IMR-90 (cell line): ENCODE measurements at regions not wholly inside any gene's neighbourhood (a gene's known extent, or its start where the extent isn't known, plus 50 kb on each side); places are given as distances from the start of the nearest gene placed in this dataset.

Experiments used
- ATAC-seq: fragments of 200-7000 bp; cut with Tn5 transposase; 2 replicates; pipeline ENCODE4 v1.9.1; 2020; ENCODE audit warnings: low read depth, mild to moderate bottlenecking, moderate library complexity
- BruUV-seq: library from RNA; stranded (reverse); fragments of 400-500 nt; replicated peaks from 2 replicates; lab custom pipeline; 2021; lab: Mats Ljungman, UMichigan
- CTCF ChIA-PET: fragments of 300-600 bp; formaldehyde crosslinking; extraction: SDS; loops from one replicate; lab custom pipeline; 2021; ENCODE audit warnings: antibody characterized with exemption; lab: Yijun Ruan, JAX
- POLR2A ChIA-PET: fragments of 300-600 bp; sonication (Branson Sonifier 250); formaldehyde crosslinking; loops from one replicate; lab custom pipeline; 2022; ENCODE audit warnings: antibody characterized with exemption; ENCODE audit not compliant: unreplicated experiment; lab: Charles Lee
- DNase-seq: peaks from one replicate; pipeline ENCODE4 v3.0.0; 2013
- H2AFZ ChIP-seq: replicated peaks from 2 replicates; pipeline ENCODE3; 2013; ENCODE audit warnings: low read length, mild to moderate bottlenecking; ENCODE audit not compliant: poor library complexity
- H2AK5ac ChIP-seq: 2 replicates; pipeline ENCODE4 v1.6.1; 2013; ENCODE audit warnings: low read depth, low read length, inconsistent platforms
- H2AK9ac ChIP-seq: replicated peaks from 2 replicates; pipeline ENCODE3; 2013; ENCODE audit warnings: mild to moderate bottlenecking, low read depth, low read length, moderate library complexity; ENCODE audit not compliant: poor library complexity
- H2BK120ac ChIP-seq: 2 replicates; pipeline ENCODE4 v1.6.1; 2013; ENCODE audit warnings: low read depth, low read length, inconsistent platforms
- H2BK15ac ChIP-seq: 3 replicates; pipeline ENCODE4 v1.6.1; 2013; ENCODE audit warnings: low read depth, low read length, inconsistent platforms
- H2BK20ac ChIP-seq: 2 replicates; pipeline ENCODE4 v1.6.1; 2013; ENCODE audit warnings: low read depth, mild to moderate bottlenecking, inconsistent platforms, low read length, moderate library complexity
- H2BK5ac ChIP-seq: 2 replicates; pipeline ENCODE4 v1.6.1; 2013; ENCODE audit warnings: mild to moderate bottlenecking, low read depth, low read length, inconsistent platforms; ENCODE audit not compliant: poor library complexity, severe bottlenecking
- H3K14ac ChIP-seq: replicated peaks from 2 replicates; pipeline ENCODE4 v1.6.1; 2013; ENCODE audit warnings: low read depth, low read length, inconsistent platforms
- H3K18ac ChIP-seq: 2 replicates; pipeline ENCODE4 v1.6.1; 2013; ENCODE audit warnings: low read depth, low read length, control low read depth
- H3K23ac ChIP-seq: 2 replicates; pipeline ENCODE4 v1.6.1; 2013; ENCODE audit warnings: low read depth, low read length, inconsistent platforms
- H3K27ac ChIP-seq: 2 replicates; pipeline ENCODE4 v1.5.1; 2013; ENCODE audit warnings: mild to moderate bottlenecking, control low read depth, low read length; ENCODE audit not compliant: insufficient read depth
- H3K27me3 ChIP-seq: 2 replicates; pipeline ENCODE4 v1.6.1; 2013; ENCODE audit warnings: low read length; ENCODE audit not compliant: control insufficient read depth, insufficient read depth
- H3K36me3 ChIP-seq: 2 replicates; pipeline ENCODE4 v1.6.1; 2013; ENCODE audit warnings: low read length, mixed read lengths; ENCODE audit not compliant: control insufficient read depth, insufficient read depth
- H3K4ac ChIP-seq: 2 replicates; pipeline ENCODE4 v1.6.1; 2013; ENCODE audit warnings: low read depth, low read length, inconsistent platforms
- H3K4me1 ChIP-seq: 2 replicates; pipeline ENCODE4 v1.6.1; 2013; ENCODE audit warnings: low read length, mixed read lengths; ENCODE audit not compliant: control insufficient read depth, insufficient read depth
- H3K4me2 ChIP-seq: 2 replicates; pipeline ENCODE4 v1.6.1; 2013; ENCODE audit warnings: low read depth, mild to moderate bottlenecking, control low read depth, low read length, moderate library complexity
- H3K4me3 ChIP-seq: 2 replicates; pipeline ENCODE4 v1.5.1; 2013; ENCODE audit warnings: low read depth, mild to moderate bottlenecking, control low read depth, low read length, moderate library complexity; ENCODE audit not compliant: insufficient read depth
- H3K56ac ChIP-seq: 2 replicates; pipeline ENCODE4 v1.6.1; 2013; ENCODE audit warnings: low read length, inconsistent platforms; ENCODE audit not compliant: insufficient read depth; ENCODE audit errors: extremely low read depth
- H3K79me1 ChIP-seq, 2 experiments: 2 replicates each; pipeline ENCODE4 v1.6.1; 2013; ENCODE audit warnings: low read length in 2 of 2, inconsistent platforms in 1 of 2, low read depth in 1 of 2
- H3K9ac ChIP-seq: 2 replicates; pipeline ENCODE4 v1.6.1; 2013; ENCODE audit warnings: low read depth, low read length, control low read depth
- H3K9me1 ChIP-seq: 2 replicates; pipeline ENCODE4 v1.6.1; 2013; ENCODE audit warnings: low read length, inconsistent platforms; ENCODE audit not compliant: insufficient read depth
- H3K9me3 ChIP-seq: 2 replicates; pipeline ENCODE4 v1.6.1; 2013; ENCODE audit warnings: low read length; ENCODE audit not compliant: control insufficient read depth, insufficient read depth
- H4K20me1 ChIP-seq: 2 replicates; pipeline ENCODE4 v1.6.1; 2013; ENCODE audit warnings: low read length, inconsistent platforms; ENCODE audit not compliant: insufficient read depth
- H4K5ac ChIP-seq: 2 replicates; pipeline ENCODE4 v1.6.1; 2013; ENCODE audit warnings: mild to moderate bottlenecking, low read depth, low read length, control low read depth
- H4K8ac ChIP-seq, 2 experiments: 2 replicates each; pipeline ENCODE4 v1.6.1; 2013; ENCODE audit warnings: low read depth in 2 of 2, low read length in 2 of 2, control low read depth in 1 of 2, inconsistent platforms in 1 of 2
- H4K91ac ChIP-seq: 2 replicates; pipeline ENCODE4 v1.6.1; 2013; ENCODE audit warnings: low read depth, low read length, inconsistent platforms; ENCODE audit not compliant: insufficient read depth
- BHLHE40 ChIP-seq: fragments of 150-350 bp; IDR thresholded peaks from 2 replicates; pipeline ENCODE4 v1.6.1; 2016; ENCODE audit warnings: mild to moderate bottlenecking, low read depth, low read length
- CEBPB ChIP-seq: IDR thresholded peaks from 2 replicates; pipeline ENCODE4 v1.6.1; 2012; ENCODE audit warnings: low read depth, low read length, improper control_type of control experiment
- CHD1 ChIP-seq: IDR thresholded peaks from 2 replicates; pipeline ENCODE4 v1.6.1; 2012; ENCODE audit warnings: low read depth, low read length, improper control_type of control experiment
- CTCF ChIP-seq: conservative IDR thresholded peaks from 2 replicates; pipeline ENCODE4 v1.5.1; 2012; ENCODE audit warnings: mild to moderate bottlenecking, low read depth, low read length, improper control_type of control experiment
- ELK1 ChIP-seq: fragments of 150-350 bp; IDR thresholded peaks from 2 replicates; pipeline ENCODE4 v1.6.1; 2016; ENCODE audit warnings: low read depth, mild to moderate bottlenecking, low read length, moderate library complexity, borderline replicate concordance
- FOS ChIP-seq: fragments of 150-350 bp; IDR thresholded peaks from 2 replicates; pipeline ENCODE4 v1.6.1; 2016; ENCODE audit warnings: low read depth, low read length
- MAFK ChIP-seq: IDR thresholded peaks from 2 replicates; pipeline ENCODE4 v1.6.1; 2012; ENCODE audit warnings: low read depth, low read length, improper control_type of control experiment
- MAZ ChIP-seq: IDR thresholded peaks from 2 replicates; pipeline ENCODE4 v1.6.1; 2012; ENCODE audit warnings: low read depth, mild to moderate bottlenecking, low read length, improper control_type of control experiment, moderate library complexity, borderline replicate concordance
- MXI1 ChIP-seq: IDR thresholded peaks from 2 replicates; pipeline ENCODE4 v1.6.1; 2012; ENCODE audit warnings: low read depth, mild to moderate bottlenecking, low read length, moderate library complexity, borderline replicate concordance
- NFE2L2 ChIP-seq: fragments of 150-350 bp; IDR thresholded peaks from 2 replicates; pipeline ENCODE4 v1.6.1; 2016; ENCODE audit warnings: low read depth, mild to moderate bottlenecking, low read length
- POLR2A ChIP-seq: IDR thresholded peaks from 2 replicates; pipeline ENCODE4 v1.6.1; 2012; ENCODE audit warnings: mild to moderate bottlenecking, low read depth, low read length
- RAD21 ChIP-seq: IDR thresholded peaks from 2 replicates; pipeline ENCODE4 v1.6.1; 2012; ENCODE audit warnings: low read length, improper control_type of control experiment
- RCOR1 ChIP-seq: IDR thresholded peaks from 2 replicates; pipeline ENCODE4 v1.6.1; 2012; ENCODE audit warnings: mild to moderate bottlenecking, low read length, improper control_type of control experiment; ENCODE audit not compliant: insufficient replicate concordance
- RFX5 ChIP-seq: IDR thresholded peaks from 2 replicates; pipeline ENCODE4 v1.8.0; 2012; ENCODE audit warnings: low read depth, mild to moderate bottlenecking, low read length, moderate library complexity
- SMC3 ChIP-seq: fragments of 150-350 bp; IDR thresholded peaks from 2 replicates; pipeline ENCODE4 v1.6.1; 2016; ENCODE audit warnings: low read depth, mild to moderate bottlenecking, antibody characterized with exemption, low read length, moderate library complexity
- WGBS, 2 experiments: methylation state at CpG; one replicate each; pipeline versions ENCODE4 v1.1.5 to v1.1.7; 2013; ENCODE audit warnings: missing lambda C conversion rate in 2 of 2; ENCODE audit not compliant: insufficient read length in 1 of 2; ENCODE audit errors: extremely low coverage in 2 of 2; 5-methylcytosine and 5-hydroxymethylcytosine counted together
- dilution Hi-C: fragments of 300-500 bp; cut with HindIII; formaldehyde crosslinking; loops from one replicate; pipeline ENCODE4 v1.14.3; 2018; ENCODE audit warnings: low sequenced_read_pairs; ENCODE audit not compliant: unreplicated experiment
- in situ Hi-C: fragments of 300-500 bp; cut with MboI; formaldehyde crosslinking; loops from 3 replicates; pipeline ENCODE4 v1.14.3; 2019; ENCODE audit warnings: low sequenced_read_pairs, inconsistent platforms, mixed read lengths
- intact Hi-C: fragments of 100-400 bp; cut with micrococcal nuclease; formaldehyde crosslinking; loops from 2 replicates; pipeline ENCODE4 v1.10.0; 2022
- TF ChIP-seq, protein P1 (sequence below): fragments of 150-350 bp; IDR thresholded peaks from 2 replicates; pipeline ENCODE4 v1.6.1; 2017; ENCODE audit warnings: mild to moderate bottlenecking, antibody characterized with exemption, low read length, low read depth

GRCh38 chr14:39977198-39977597, 545.0 kb upstream of the FBXO33 start:
- in situ Hi-C loops: no loop called here
- dilution Hi-C loops: no loop called here
- Histone ChIP-seq H2AK5ac (no peak overlapping the region), H3K56ac (no peak overlapping the region), H3K4me2 (no peak overlapping the region), H2AK9ac (no peak overlapping the region), H3K4me3 (no peak overlapping the region), H2BK15ac (no peak overlapping the region), H4K5ac (no peak overlapping the region), H4K91ac (no peak overlapping the region), H3K4ac (no peak overlapping the region), H3K27ac (no peak overlapping the region), H3K18ac (no peak overlapping the region), H3K14ac (no peak overlapping the region), H3K23ac (no peak overlapping the region), H4K8ac (no peak overlapping the region), H3K9me3 (peaks cover 5% of the 10 kb centered on the region; the same call in 1 of the 2 replicates), H3K36me3 (no peaks in the 10 kb centered on the region), H2AFZ (no peak overlapping the region), H2BK20ac (no peak overlapping the region), H3K27me3 (no peaks in the 10 kb centered on the region), H3K9ac (no peak overlapping the region), H2BK5ac (no peak overlapping the region), H3K9me1 (no peaks in the 10 kb centered on the region), H3K4me1 (no peaks in the 10 kb centered on the region), H4K20me1 (no peaks in the 10 kb centered on the region), H3K79me1 (no peaks in the 10 kb centered on the region), H2BK120ac (no peak overlapping the region)
- DNase-seq (no peak), ATAC-seq (no peak)
- POLR2A ChIA-PET: no interaction called here
- intact Hi-C loops: no loop called here
- BruUV-seq: no TSS peak
- no peak for TF ChIP-seq BHLHE40
- no peak for TF ChIP-seq RCOR1
- no peak for TF ChIP-seq ELK1
- no peak for TF ChIP-seq RFX5
- TF ChIP-seq POLR2A: no peak
- TF ChIP-seq MAZ: no peak
- no peak for TF ChIP-seq FOS
- no peak for TF ChIP-seq SMC3
- TF ChIP-seq CEBPB: no peak
- no peak for TF ChIP-seq CHD1
- TF ChIP-seq, protein P1, sequence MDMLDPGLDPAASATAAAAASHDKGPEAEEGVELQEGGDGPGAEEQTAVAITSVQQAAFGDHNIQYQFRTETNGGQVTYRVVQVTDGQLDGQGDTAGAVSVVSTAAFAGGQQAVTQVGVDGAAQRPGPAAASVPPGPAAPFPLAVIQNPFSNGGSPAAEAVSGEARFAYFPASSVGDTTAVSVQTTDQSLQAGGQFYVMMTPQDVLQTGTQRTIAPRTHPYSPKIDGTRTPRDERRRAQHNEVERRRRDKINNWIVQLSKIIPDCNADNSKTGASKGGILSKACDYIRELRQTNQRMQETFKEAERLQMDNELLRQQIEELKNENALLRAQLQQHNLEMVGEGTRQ: no peak
- TF ChIP-seq MAFK: no peak
- no peak for TF ChIP-seq RAD21
- no peak for TF ChIP-seq NFE2L2
- no peak for TF ChIP-seq CTCF
- no peak for TF ChIP-seq MXI1
- WGBS, 2 experiments: no CpG with 5 or more reads among the region's 3 CpGs
- CTCF ChIA-PET: no interaction called here
